Ovary (tissue), 3 donors: ENCODE measurements at regions not wholly inside any gene's neighbourhood (a gene's known extent, or its start where the extent isn't known, plus 50 kb on each side); places are given as distances from the start of the nearest gene placed in this dataset.

Experiments used
- EP300 ChIP-seq: sonication (generic); formaldehyde crosslinking; IDR thresholded peaks from one replicate; pipeline ENCODE4 v1.6.1; 2017; ENCODE audit warnings: antibody characterized with exemption
- TF ChIP-seq, protein P1 (sequence below), 3 donors: fragments of 450-650 bp in 2 of 3; fragments of 200-600 bp in 1 of 3; IDR thresholded peaks; one replicate each; pipeline versions ENCODE4 v1.5.1 to v1.8.0; 2016 to 2022; ENCODE audit warnings: antibody characterized with exemption in 3 of 3, mild to moderate bottlenecking in 1 of 3
- donor health status: DM: no; HTN: no; CAD: no.

DNA sequence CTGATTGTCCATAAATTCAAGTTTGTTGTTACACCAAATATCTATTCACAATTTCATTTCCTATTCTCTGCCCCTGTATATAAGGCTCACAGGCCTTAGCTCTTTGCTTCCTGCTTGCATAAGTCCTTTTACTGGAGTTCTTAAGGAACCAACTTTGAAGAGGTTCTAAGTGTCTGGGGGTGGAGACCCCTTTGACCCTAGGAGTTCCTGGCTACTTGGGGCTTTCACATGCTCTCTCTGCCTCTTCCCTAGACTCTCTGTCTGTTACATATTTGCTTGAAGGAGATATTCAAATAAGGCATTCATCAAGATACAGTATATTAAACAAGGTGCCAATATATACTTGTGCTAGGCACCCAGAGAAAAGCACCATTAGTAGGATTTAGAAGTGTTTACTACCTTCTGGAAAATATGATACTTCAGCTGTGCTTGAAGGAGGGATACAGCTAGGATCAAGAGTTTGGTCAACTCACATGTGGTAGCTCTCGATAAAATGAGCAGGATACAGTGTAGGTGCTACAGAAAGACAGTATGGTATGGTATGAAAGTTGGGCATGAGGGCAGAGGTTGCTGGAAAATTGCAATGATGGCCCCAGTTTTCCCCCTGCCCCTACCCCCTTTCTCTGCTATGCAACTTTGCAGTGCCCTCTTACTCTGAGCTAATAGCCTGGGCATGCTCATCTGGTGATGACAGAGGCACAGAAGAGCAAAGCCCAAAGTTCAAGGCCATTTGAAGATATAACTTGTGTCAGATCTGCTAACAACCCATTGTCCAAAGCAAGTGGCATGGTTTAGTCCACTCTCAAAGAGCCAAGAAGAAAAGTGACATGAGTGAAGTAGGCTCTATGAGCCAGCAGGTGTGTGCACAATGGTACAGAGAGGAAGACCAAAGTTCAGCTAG, 107.6 kb upstream of the CPEB2 start:
- TF ChIP-seq EP300, result no peak
- TF ChIP-seq, protein P1, sequence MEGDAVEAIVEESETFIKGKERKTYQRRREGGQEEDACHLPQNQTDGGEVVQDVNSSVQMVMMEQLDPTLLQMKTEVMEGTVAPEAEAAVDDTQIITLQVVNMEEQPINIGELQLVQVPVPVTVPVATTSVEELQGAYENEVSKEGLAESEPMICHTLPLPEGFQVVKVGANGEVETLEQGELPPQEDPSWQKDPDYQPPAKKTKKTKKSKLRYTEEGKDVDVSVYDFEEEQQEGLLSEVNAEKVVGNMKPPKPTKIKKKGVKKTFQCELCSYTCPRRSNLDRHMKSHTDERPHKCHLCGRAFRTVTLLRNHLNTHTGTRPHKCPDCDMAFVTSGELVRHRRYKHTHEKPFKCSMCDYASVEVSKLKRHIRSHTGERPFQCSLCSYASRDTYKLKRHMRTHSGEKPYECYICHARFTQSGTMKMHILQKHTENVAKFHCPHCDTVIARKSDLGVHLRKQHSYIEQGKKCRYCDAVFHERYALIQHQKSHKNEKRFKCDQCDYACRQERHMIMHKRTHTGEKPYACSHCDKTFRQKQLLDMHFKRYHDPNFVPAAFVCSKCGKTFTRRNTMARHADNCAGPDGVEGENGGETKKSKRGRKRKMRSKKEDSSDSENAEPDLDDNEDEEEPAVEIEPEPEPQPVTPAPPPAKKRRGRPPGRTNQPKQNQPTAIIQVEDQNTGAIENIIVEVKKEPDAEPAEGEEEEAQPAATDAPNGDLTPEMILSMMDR (IDR thresholded peaks at IDR 0.05), result no peak
